ENCODE measurements at regions not wholly inside any gene's neighbourhood (a gene's known extent, or its start where the extent isn't known, plus 50 kb on each side); places are given as distances from the start of the nearest gene placed in this dataset.

GRCh38 chr14:85079842-85080730, 449.9 kb upstream of the FLRT2 start:
- DNase-seq = no peak

- no peak for DNase-seq
Observed at GRCh38 chr14:85084344-85084743, 445.6 kb upstream of the FLRT2 start.

DNA sequence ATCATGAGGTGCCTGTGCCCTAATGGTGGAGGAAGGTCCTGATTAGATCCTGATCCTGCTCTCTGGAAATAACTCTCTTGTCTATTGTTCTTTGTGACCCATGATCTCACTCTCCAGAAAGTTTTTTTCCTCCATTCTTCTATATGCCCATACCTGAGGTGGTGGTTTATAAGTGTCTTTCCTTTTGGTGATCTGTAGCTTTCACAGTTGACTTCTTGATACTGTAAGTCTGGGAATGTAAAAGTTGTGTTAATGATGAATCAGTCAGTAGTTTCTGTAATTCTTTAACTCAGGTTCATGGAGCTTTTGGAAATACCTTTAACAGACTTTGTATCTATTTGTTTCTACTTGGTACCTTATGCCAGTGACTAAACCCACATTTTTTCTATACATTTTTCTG, 444.0 kb upstream of the FLRT2 start:
- no peak for DNase-seq

DNA sequence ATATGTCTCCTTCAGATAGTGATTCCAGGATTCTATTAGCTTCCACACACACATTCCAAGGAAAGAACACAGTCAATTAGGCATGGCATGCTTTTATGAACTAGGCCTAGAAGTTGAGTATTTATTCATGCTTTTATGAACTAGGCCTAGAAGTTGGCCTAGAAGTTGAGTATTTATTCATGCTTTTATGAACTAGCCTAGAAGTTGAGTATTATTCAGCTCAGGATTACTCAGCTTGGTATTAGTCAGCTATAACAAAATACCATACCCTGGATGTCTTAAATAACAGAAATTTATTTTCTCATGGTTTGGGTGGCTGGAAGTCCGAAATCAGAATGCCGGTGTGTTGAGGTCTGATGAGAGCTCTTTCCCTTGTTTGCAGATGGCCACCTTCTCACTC, 442.7 kb upstream of the FLRT2 start:
- DNase-seq = no peak

GRCh38 chr14:85088192-85088591, 441.8 kb upstream of the FLRT2 start:
- DNase-seq = no peak

DNA sequence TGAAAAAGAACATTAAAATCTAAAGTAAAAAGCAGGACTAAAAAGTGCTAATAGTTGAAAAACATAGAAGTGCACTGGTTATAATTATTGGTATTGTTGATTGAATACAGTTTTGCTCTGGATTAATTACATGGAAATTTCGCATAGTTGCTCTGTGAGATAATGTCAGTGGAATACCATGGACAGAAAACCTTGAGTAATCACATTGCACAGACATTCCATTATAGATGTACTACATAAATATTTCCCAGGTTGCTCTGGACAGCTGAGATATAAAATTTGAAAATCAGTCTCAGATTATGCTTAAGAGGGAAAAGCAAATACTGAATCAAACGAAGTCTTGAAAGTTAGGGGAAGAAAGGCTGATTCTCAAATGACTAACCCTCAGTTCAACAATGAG, 439.3 kb upstream of the FLRT2 start:
- no peak for DNase-seq

GRCh38 chr14:85093631-85094330, 436.2 kb upstream of the FLRT2 start:
- no peak for DNase-seq

DNA sequence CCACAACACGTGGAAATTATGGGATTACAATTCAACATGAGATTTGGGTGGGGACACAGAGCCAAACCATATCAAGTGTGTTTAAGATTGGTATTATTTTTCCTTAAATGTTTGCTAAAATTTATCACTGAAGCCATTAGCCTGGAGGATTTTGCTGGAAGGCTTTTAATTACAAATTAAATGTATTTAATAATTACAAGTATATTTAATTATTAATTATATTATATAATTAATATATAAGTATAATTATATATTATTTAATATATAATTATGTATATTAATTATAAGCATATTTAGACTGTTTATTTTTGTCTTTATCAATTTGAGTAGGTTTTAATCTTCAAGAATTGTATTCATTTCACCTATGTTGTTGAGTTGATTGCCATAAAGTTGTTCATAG, 427.4 kb upstream of the FLRT2 start:
- DNase-seq = no peak

DNA sequence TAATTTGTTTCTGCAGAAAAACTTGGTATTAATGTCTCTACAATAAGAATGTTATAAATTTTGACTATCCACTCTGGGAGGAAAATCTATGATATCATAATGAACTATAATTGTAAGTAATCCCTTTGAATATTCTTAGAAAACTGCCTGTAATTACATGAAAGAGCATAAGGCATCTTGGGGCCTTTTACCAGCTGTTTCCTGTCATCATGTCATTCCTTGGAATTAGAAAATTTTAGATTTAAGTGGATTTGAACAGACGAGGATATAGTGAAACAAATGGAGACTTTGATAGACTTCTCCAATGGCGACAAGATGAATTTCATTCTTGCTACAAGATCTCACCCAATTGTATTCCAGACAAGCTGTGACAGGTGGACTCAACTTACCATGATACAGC, 423.4 kb upstream of the FLRT2 start:
- no peak for DNase-seq

DNA sequence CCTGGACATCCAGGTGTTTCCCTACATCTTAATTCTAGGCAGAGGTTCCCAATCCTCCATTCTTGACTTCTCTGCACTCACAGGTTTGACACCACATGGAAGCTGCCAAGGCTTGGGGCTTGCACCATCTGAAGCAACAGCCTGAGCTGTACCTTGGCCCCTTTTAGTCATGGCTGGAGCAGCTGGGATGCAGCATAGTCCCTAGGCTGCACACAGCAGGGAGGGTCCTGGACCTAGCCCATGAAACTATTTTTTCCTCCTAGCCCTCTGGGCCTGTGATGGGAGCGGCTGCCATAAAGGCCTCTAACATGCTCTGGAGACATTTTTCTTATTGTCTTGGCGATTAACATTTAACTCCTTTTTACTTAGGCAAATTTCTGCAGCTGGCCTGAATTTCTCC, 417.2 kb upstream of the FLRT2 start:
- DNase-seq = no peak

GRCh38 chr14:85115921-85116320, 414.0 kb upstream of the FLRT2 start:
- DNase-seq = no peak

GRCh38 chr14:85118274-85118673, 411.7 kb upstream of the FLRT2 start:
- DNase-seq = no peak

DNA sequence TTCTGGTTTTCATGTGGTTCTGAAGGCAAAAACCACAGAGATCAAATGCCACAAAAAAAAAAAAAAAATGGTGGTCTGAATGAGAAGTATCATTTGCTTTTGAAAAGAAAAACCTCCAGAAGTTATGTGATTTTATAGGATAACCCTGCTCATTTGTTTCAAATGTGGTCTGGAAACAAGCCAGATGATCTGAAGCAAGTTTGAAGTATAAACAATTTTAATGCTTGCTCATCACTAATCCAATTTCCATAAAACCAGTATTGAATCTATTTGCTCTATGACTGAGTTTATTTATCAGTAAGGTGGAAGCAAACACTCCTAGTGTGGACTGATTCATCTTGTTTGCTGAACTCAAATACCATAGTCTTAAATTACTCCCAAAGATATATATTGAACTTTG, 407.3 kb upstream of the FLRT2 start:
- no peak for DNase-seq

DNA sequence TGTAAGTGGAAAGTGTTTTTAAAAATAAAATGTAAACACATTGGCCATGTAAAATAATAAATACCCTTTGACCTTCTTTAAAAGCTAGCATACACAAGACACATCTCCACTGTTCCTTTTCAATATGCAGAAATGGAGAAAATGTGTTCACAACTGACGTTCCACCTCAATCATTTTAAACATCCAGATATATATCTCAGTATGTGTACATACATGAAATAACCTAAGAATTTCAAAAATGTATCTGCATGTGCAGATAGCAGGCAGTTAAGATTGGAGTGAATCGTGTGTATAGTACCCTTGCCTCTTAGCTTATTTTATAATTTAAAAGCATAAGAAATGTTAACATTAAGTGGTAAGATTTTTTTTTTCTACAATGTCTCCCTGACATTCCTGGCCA, 406.2 kb upstream of the FLRT2 start:
- no peak for DNase-seq

GRCh38 chr14:85124631-85125290, 405.2 kb upstream of the FLRT2 start:
- DNase-seq = no peak

- no peak for DNase-seq
Observed at GRCh38 chr14:85125291-85125670, 404.7 kb upstream of the FLRT2 start.

DNA sequence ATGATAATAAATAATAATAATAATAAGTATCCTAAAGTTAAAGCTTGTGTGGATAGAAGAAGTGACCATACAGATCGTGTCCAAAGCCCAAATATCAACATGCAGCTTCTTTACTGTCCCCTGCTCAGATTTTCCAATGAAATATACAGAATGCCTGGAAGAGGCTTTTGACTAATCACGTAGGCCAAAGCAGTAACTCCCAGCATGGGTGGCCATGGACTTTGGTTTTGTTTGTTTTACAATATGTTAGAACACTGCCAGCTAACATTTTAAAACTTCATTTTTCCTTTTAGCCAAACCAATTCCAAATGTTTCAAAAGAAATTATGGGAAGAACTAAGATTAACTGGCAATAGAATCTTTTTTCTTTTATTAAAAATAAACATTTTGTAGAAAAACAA, 400.0 kb upstream of the FLRT2 start:
- DNase-seq = no peak

DNA sequence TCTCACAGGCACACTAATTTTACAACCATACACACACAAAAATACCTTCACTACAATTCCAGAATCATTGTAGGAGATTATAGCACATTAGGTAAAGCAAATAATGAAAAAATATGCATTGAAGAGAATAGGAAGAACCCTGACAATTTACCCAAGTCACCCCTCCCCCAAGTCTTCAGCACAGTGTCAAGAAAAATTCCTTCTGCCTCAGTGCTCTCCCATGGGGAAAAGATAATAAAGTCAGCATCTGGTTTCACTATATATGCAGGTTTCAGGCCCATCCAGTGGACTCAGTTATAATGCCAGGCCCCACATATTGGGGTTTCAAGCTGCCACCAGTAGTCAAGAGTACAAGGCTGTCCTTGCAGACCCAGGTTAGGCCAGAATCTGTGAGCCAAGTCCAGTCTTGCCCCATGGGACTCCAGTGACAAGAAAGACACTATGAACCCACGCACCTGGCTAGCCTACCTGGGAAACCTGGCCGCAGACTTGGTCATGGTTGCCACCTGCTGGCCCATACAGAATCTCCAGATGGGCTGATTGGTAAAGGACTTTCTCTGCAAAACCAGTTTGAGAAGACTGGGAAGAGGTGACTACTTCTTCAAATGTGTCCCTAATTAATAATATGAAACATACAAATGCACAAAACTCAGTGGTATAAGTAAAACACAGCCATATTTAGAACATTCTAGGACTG, 398.6 kb upstream of the FLRT2 start:
- no peak for DNase-seq

GRCh38 chr14:85142982-85143381, 387.0 kb upstream of the FLRT2 start:
- DNase-seq = no peak

DNA sequence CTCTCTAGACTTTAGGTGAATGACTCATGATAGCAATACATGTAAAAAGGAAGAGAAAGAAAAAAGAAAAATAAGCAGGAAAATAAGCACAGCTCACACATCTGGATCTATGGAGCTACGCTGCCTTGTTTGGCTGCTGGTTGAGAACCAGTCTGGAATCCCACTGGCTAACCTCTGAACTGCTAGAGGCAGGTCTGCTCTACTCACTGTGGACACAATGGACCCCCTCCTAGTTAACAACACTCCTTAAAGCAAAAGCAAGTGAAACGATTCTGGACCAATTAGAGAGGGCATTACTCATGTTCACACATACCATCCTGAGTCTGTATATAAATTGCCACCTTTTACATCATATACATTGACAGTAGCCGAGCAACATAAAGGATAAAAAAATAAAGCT, 383.2 kb upstream of the FLRT2 start:
- DNase-seq = no peak

DNA sequence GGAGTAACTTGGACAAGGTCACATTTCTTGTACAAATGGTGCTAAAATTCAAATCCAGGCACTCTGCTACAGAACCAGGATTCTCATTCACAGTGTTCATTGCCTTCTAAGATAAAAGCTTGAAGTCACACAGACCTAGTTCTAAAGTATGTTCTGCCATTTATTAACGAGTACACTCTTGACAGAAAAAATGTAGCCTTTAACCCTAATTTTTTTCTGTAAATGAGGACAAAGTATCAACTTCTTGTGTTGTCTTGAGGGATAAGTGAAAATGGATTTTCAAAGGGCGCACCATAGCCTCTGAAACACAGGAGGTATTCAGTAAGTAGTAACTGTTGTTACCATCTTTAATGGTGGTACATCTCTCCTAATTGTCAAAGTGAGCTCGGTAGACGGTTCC, 379.8 kb upstream of the FLRT2 start:
- DNase-seq = no peak

DNA sequence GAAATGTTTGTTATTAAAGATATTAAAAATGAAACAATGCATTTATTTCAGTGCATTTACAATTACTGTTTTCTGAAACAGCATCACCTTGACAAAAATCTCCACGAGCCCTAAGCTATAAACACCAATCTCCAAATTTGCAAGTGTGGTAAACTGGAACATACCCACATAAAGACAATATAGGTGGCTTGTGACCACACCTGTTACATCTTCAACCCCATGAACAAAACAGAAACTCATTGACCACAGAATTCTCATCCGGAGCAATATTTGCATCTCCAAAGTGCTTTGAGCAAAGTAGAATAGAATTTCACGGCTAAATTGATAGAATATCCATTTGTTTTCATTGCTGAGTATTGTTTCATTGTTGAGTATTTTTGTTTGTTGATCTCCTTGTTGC, 375.2 kb upstream of the FLRT2 start:
- DNase-seq = no peak

GRCh38 chr14:85156319-85156718, 373.6 kb upstream of the FLRT2 start:
- no peak for DNase-seq

Data from NCI-H2107 (cell line).